ENCODE measurements at regions not wholly inside any gene's neighbourhood (a gene's known extent, or its start where the extent isn't known, plus 50 kb on each side); places are given as distances from the start of the nearest gene placed in this dataset.

GRCh38 chr4:114321366-114321765 is 277.2 kb upstream of the UGT8 start:
- Histone ChIP-seq H4K8ac (ENCODE audit: extremely low read depth, insufficient read depth, low read length) (no peak overlapping the region), H3K9ac (replicated peaks in 1 of 4; ENCODE audit: extremely low read depth in 1 of 4, low read depth in 3 of 4, low read length in 3 of 4) (no peak overlapping the region), H2BK12ac (ENCODE audit: low read depth, low read length) (no peak overlapping the region), H3K36me3 (ENCODE audit: control insufficient read depth in 2 of 4, insufficient read depth in 4 of 4, low read length in 3 of 4) (no peaks in the 10 kb centered on the region), H3K4ac (replicated peaks; ENCODE audit: insufficient read length, low read depth, low read length) (no peak overlapping the region), H3K79me1 (ENCODE audit: low read depth, low read length) (no peaks in the 10 kb centered on the region), H4K91ac (replicated peaks; ENCODE audit: insufficient read length, low read length) (no peak overlapping the region), H3K9me3 (ENCODE audit: insufficient read depth in 2 of 2, low read depth in 1 of 2, low read length in 1 of 2) (no peaks in the 10 kb centered on the region), H3K23me2 (ENCODE audit: low read depth, low read length) (no peaks in the 10 kb centered on the region), H3K4me2 (ENCODE audit: insufficient read depth in 1 of 2, low read depth in 2 of 2, low read length in 2 of 2) (no peak overlapping the region), H3K79me2 (ENCODE audit: control insufficient read depth in 1 of 2, insufficient read depth in 2 of 2, low read length in 2 of 2) (no peaks in the 10 kb centered on the region), H3K56ac (replicated peaks; ENCODE audit: insufficient read length, low read depth, low read length) (no peak overlapping the region), H3K4me1 (replicated peaks in 1 of 4; ENCODE audit: control insufficient read depth in 3 of 4, insufficient read depth in 4 of 4, low read length in 3 of 4) (no peaks in the 10 kb centered on the region), H4K20me1 (replicated peaks in 1 of 2; ENCODE audit: control insufficient read depth in 1 of 2, insufficient read depth in 2 of 2, low read length in 2 of 2) (no peaks in the 10 kb centered on the region), H3K4me3 (ENCODE audit: extremely low read depth in 1 of 4, insufficient read depth in 2 of 4, low read depth in 3 of 4, low read length in 4 of 4) (no peak overlapping the region), H2BK5ac (ENCODE audit: low read depth, low read length) (no peak overlapping the region), H3K18ac (ENCODE audit: extremely low read depth, low read length) (no peak overlapping the region), H3K27ac (ENCODE audit: low read depth, low read length) (no peak overlapping the region), H2AFZ (ENCODE audit: low read length) (no peak overlapping the region), H3K23ac (ENCODE audit: insufficient read length) (no peak overlapping the region), H2BK20ac (ENCODE audit: low read length) (no peak overlapping the region), H2AK5ac (ENCODE audit: low read depth, low read length) (no peak overlapping the region), H3K27me3 (replicated peaks in 1 of 4; ENCODE audit: control insufficient read depth in 3 of 4, extremely low read depth in 1 of 4, insufficient read depth in 3 of 4, low read length in 3 of 4) (no peaks in the 10 kb centered on the region), H4K5ac (ENCODE audit: insufficient read length, low read depth, low read length) (no peak overlapping the region), H3K14ac (ENCODE audit: insufficient read length) (no peak overlapping the region), H2BK15ac (ENCODE audit: low read length) (no peak overlapping the region), H2BK120ac (replicated peaks; ENCODE audit: low read depth, low read length) (no peak overlapping the region)
- POLR2A ChIA-PET (ENCODE audit: partially characterized antibody), result no interaction called here
- no peak for TF ChIP-seq SIRT6 (IDR thresholded peaks at IDR 0.05; ENCODE audit: low read length)
- TF ChIP-seq SIX5 (IDR thresholded peaks at IDR 0.05; ENCODE audit: low read depth, low read length), result no peak
- no peak for TF ChIP-seq HDAC6 (IDR thresholded peaks at IDR 0.05; ENCODE audit: low read depth, low read length)
- no peak for TF ChIP-seq POLR2A (IDR thresholded peaks at IDR 0.05; ENCODE audit: control extremely low read depth in 1 of 2, low read depth in 2 of 2, low read length in 2 of 2)
- TF ChIP-seq POLR2AphosphoS5 (IDR thresholded peaks at IDR 0.05; ENCODE audit: low read depth, low read length), result no peak
- CTCF ChIA-PET (ENCODE audit: partially characterized antibody), result no interaction called here
- WGBS, 2 experiments (ENCODE audit: extremely low coverage in 1 of 2, insufficient coverage in 1 of 2, insufficient read length in 1 of 2, insufficient replicate concordance in 2 of 2, low coverage in 1 of 2, low lambda C conversion rate in 2 of 2, missing lambda C conversion rate in 1 of 2), result 86% methylated on average over 3 of the region's 3 CpGs; no CpG with 5 or more reads in 1 of the 2 experiments
- DNase-seq (ENCODE audit: low read depth in 1 of 2, low spot score in 2 of 2), result no peak
- no peak for FAIRE-seq

Data from H1 (cell line).